GM19025 (cell line): ENCODE measurements at regions not wholly inside any gene's neighbourhood (a gene's known extent, or its start where the extent isn't known, plus 50 kb on each side); places are given as distances from the start of the nearest gene placed in this dataset.

ENCODE experiments used
- ATAC-seq: cut with Tn5 transposase; IDR thresholded peaks from one replicate; pipeline ENCODE4 v1.9.1; 2021; ENCODE audit warnings: mild to moderate bottlenecking, low read depth, moderate library complexity; ENCODE audit not compliant: unreplicated experiment

- no peak for ATAC-seq
Observed at GRCh38 chr3:43185274-43185982, 79.5 kb upstream of the POMGNT2 start.

- ATAC-seq: no peak
Observed at GRCh38 chr3:43183456-43183855, 77.6 kb upstream of the POMGNT2 start.

GRCh38 chr3:43181202-43181821 lies 75.4 kb upstream of the POMGNT2 start:
- ATAC-seq: no peak

- ATAC-seq: no peak
Observed at GRCh38 chr3:43180694-43181093, 74.8 kb upstream of the POMGNT2 start.

- no peak for ATAC-seq
Observed at GRCh38 chr3:43180027-43180426, 74.1 kb upstream of the POMGNT2 start.

- ATAC-seq: no peak
Observed at GRCh38 chr3:43178891-43179366, 73.0 kb upstream of the POMGNT2 start.

- no peak for ATAC-seq
Observed at GRCh38 chr3:43177085-43177484, 71.2 kb upstream of the POMGNT2 start.

- no peak for ATAC-seq
Observed at GRCh38 chr3:43176666-43177065, 70.8 kb upstream of the POMGNT2 start.

- ATAC-seq: no peak
Observed at GRCh38 chr3:43175541-43175940, 69.7 kb upstream of the POMGNT2 start.

GRCh38 chr3:43173949-43174348 lies 68.1 kb upstream of the POMGNT2 start:
- no peak for ATAC-seq

GRCh38 chr3:43171748-43172147 lies 65.9 kb upstream of the POMGNT2 start:
- no peak for ATAC-seq

- no peak for ATAC-seq
Observed at GRCh38 chr3:43170553-43170952, 64.7 kb upstream of the POMGNT2 start.

- ATAC-seq: no peak
Observed at GRCh38 chr3:43169987-43170386, 64.1 kb upstream of the POMGNT2 start.

GRCh38 chr3:43166406-43166805 lies 60.5 kb upstream of the POMGNT2 start:
- no peak for ATAC-seq

- no peak for ATAC-seq
Observed at GRCh38 chr3:43165786-43166185, 59.9 kb upstream of the POMGNT2 start.

GRCh38 chr3:43163895-43164493 lies 58.1 kb upstream of the POMGNT2 start:
- no peak for ATAC-seq

GRCh38 chr3:43162230-43163084 lies 56.6 kb upstream of the POMGNT2 start:
- no peak for ATAC-seq

GRCh38 chr3:43161684-43162229 lies 55.9 kb upstream of the POMGNT2 start:
- no peak for ATAC-seq

GRCh38 chr3:43160664-43161063 lies 54.8 kb upstream of the POMGNT2 start:
- no peak for ATAC-seq

- ATAC-seq: no peak
Observed at GRCh38 chr3:43159876-43160255, 54.0 kb upstream of the POMGNT2 start.
